ENCODE measurements at regions not wholly inside any gene's neighbourhood (a gene's known extent, or its start where the extent isn't known, plus 50 kb on each side); places are given as distances from the start of the nearest gene placed in this dataset.

DNA sequence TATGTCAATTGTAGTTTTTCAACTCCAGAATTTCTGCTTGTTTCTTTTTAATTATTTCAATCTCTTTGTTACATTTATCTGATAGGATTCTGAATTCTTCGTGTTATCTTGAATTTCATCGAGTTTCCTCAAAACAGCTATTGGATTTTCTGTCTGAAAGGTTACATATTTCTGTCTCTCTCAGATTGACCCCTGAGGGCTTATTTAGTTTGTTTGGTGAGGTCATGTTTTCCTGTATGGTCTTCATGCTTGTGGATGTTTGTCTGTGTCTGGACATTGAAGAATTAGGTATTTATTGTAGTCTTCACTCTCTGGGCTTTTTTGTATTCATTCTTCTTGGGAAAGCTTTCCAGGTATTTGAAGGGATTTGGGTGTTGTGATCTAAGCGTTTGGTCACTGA is 85.6 kb downstream of the SNAPC1 start:
- DNase-seq (ENCODE audit: low read depth, low spot score): no peak

DNA sequence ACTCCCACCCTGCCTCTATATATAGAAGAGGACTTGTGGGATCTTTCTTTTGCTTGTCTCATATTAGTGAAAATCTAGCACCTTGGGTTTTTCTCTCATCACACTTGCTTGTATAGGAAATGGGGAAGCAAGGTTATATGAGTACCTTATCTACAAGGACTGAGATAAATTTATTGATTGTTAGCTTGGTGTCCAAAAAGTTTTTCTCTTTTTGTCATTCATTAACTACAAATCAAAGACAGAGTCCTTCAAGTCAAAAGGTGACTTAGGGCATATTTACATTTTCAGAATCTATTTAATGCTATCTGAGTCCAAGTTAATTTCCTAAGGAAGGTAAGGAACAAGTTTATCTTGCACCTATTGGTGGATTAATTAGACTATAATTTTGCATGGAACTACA is 92.7 kb downstream of the SNAPC1 start:
- no peak for DNase-seq (ENCODE audit: low read depth, low spot score)

DNA sequence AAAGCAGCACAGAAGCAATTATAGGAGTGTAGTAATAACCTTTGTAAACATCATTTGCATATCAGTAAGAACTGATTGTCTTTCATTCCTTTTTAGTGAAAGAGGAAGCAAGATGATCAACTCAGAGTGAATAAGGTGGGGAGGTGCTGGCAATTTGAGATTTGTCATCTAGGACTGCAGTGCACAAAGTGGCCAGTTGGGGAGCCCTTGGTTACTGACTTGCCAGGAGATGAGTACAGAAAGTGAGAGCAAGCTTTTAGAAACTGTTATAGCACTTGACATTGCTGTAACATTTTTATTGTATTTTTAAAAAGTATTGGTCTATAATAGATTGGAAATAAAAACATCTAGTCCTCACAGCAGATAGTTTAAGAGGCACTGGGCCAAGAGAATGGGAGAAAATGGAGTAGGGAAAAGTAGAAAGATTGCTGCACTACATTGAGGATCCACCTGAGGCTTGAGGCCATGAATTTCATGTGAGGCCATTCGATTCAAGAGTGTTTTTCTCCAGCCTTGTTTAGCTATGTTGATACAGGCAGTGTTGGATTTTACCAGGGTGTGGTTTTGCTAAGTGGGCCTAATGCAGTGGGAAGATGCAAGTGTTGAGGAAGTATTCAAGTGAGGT is 98.2 kb downstream of the SNAPC1 start:
- no peak for DNase-seq (ENCODE audit: low read depth, low spot score)

DNA sequence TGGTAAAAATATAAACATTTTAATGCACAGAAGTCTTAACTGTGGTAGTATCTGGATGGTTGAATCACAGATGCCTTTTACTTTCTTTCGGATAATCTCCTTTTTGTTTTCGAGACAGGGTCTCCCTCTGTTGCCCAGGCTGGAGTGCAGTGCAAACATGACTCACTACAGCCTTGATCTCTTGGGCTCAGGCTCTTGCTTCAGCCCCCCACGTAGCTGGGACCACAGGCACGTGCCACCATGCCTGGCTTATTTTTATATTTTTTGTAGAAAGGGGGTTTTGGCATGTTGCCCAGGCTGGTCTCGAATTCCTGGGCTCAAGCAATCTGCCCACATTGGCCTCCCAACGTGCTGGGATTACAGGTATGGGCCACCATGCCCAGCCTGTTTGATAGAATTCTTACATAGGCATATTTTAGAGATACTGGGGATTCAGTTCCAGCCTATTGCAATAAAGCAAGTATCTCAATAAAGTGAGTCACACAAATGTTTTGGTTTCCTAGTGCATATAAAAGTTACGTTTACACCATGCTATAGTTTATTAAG is 99.2 kb downstream of the SNAPC1 start:
- no peak for DNase-seq (ENCODE audit: low read depth, low spot score)

DNA sequence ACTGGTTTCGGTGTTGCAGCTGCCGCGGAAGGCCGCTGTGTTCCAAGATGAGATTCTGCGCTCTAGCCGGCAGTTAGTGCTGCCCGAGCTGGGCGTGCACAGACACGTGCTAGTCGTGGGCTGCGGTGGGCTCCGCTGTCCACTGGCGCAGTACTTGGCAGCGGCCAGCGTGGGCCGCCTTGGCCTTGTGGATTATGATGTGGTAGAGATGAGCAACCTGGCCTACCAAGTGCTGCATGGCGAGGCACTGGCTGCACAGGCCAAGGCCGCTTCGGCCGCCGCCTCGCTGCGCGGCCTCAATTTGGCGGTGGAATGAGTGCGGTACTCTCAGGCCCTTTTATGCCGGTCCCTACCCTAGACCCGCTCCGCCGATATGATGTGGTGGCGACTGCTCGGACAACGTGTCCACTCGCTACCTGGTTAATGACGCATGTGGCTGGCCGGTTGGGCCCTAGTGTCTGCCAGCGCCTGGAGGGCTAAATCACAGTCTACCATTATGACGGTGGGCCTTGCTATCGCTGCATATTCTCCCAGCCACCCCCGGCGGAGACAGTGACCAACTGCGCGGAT is 102.2 kb downstream of the SNAPC1 start:
- DNase-seq (ENCODE audit: low read depth, low spot score): no peak

DNA sequence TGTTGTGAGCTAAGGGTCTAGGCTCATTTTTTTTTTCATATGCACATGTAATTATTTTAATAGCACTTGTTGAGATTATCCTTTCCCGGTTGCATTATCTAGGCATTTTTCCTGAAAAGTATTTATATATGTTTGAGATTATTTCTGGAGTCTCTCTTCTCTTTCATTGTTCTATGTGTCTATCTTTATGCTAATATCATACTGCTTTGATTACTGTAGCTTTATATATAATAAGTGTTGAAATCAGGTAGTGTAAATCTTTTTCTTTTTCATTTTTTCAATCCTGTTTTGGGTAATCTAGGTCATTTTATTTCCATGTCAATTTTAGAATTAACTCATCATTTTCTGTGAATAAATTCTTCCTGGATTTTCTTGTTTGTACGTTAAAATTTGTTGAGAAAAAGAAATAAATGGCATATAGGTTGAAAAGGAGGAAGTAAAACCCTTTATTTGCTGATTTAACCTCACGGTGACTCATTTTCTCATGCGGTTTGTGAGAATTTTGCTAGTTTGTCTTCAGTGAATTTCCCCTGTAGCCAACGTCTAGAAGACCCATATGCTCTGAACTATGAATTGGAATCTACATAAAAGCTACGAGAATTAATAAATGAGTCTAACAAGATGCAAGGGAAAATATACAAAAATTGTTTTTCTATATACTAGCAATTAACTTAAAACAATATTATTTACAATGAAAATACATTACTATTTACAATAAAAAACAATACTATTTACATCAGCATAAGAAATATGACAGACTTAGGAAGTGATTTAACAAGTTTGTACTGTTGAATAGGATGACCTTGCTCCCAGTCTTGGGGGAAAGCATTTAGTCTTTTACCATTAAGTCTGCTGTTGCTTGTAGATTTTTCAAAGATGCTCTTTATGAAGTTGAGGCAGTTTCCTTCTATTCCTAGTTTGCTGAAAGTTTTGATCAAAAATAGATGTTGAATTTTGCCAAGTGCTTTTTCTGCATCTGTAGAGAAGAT is 105.0 kb downstream of the SNAPC1 start:
- DNase-seq (ENCODE audit: low read depth, low spot score): no peak

DNA sequence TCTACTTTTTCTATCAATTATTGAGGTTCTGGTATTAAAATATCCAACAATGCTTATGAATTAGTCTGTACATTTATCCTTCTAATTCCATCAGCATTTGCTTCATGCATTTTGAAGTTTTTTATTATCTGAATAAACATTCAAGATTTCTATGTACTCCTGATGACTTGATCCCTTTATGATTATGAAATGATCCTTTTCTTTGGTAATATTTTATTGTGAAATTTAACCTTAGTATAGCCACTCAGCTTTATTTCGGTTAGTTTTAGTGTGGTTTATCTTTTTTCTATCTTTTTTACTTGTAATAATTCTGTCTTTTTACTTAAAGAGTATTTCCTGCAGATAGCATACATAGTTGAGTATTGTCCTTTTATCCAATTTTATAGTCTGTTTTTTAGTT is 106.6 kb downstream of the SNAPC1 start:
- no peak for DNase-seq (ENCODE audit: low read depth, low spot score)

DNA sequence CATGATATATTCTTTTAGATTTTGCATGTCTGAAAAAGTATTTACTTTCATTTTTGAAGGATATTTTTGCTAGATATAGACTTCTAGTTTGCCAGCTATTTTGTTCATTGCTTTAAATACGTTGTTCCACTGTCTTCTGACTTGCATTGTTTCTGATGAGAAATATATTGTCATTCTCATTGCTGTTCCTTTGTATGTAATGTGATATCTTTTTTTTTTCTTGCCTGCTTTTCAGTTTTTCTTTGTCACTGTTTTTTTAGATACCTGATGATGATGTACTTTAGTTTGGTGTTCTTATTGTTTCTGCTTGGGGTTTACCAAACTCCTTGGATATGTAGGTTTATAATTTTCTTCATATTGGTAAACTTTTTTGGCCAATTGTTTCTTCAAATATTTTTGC is 107.9 kb downstream of the SNAPC1 start:
- DNase-seq (ENCODE audit: low read depth, low spot score): no peak

DNA sequence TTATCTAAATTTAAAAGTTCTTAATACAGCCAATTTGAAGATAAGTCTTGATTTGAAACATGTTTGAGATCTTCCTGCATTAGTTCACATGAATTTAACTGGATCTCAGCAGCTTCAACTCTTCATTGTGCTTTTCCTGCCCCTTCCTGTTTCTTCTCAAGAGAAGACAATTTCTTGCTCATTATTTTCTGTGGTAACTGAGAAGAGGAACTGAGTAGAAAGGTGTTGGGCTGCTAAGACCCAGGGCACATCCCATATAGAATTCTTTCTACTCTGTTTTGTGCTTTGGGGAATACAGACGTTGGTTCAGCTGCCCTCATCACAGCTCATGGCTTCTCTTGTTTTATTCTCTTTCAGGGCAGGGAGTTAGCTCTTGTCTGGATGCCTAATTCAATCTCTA is 110.2 kb downstream of the SNAPC1 start:
- DNase-seq (ENCODE audit: low read depth, low spot score): no peak

DNA sequence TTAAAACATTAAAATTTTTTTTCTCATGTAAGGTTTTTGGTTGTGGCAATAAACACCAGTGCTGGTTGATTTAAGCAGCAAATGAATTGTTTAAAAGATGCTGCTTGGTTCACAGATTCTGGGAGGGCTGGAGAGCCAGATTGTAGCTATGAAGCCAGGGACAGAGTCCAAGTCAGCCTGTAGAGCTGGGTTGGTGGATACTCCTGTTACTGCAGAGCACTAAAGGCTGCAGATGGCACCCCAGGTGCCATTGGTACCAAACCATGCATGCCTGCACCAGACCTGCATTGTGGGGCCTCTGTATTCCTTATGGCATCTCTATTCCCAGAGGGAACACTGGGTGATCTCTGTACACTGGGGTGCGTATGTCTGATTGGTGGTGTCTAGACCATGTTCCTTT is 113.3 kb downstream of the SNAPC1 start:
- DNase-seq (ENCODE audit: low read depth, low spot score): no peak

DNA sequence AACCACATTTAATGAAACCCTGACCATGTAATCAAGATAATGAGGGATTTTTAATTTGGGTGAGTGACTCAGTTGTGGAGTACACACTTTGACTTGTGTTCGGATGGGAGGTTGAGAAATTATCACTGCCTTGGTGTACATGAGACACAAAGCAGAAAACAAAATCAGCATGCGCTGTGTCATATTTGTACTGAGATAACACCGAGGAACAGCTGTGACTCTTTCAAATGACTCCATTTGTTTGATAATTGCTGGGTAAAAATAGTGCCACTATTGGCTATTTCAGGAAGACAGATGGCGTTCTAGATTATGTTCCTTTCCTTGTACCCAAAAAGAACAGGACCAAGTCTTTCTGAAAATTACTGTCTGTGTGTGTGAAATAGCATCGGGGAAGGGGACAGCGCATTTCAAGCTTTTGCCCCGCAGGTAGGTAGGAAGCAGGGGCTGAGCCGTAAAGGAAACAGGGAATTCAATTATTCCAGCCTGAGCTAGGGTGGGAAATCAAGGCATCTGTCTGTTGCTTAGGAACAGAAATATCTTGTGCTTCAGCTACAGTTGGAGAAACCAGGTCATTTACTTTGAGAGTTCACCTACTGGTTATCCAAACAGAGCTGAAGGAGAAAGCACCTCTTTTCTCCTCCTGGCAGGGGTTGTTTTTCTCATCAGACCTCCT is 114.3 kb downstream of the SNAPC1 start:
- no peak for DNase-seq (ENCODE audit: low read depth, low spot score)

DNA sequence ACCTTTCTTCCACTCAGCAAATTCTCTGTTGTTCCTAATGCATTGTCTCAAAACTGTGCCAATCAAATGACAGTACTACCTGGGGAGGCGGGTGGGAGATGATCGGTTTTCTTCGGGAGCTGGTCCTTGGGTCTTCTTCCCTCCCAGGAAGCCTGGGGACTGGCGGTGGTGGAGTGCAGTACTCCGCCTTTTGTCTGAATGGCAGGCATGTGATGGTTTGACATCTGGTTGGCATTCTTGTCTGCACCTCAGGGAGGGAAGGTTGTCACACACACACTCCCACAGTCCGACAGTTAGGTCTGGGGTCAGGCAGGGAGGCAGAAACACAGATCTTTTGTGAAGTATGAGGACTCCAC is 114.8 kb downstream of the SNAPC1 start:
- DNase-seq (ENCODE audit: low read depth, low spot score): no peak

DNA sequence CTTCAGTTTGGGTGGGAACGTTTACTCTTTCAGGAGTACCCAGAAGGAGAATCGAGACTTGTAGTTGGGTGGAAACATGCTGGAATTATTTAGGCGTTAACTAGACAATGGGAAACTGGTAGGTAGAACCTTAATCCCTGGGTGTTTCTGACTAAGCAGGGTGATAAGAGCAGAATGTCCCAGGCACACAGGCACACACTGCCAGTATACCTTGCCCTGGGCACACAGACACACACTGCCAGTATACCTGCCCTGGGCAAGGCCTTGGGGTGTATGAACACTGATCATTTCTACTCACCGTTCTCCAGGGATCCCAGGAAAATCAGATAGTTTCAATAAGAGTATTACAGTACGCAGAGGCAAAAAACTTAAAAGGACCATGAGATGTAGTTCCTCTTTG is 115.5 kb downstream of the SNAPC1 start:
- no peak for DNase-seq (ENCODE audit: low read depth, low spot score)

DNA sequence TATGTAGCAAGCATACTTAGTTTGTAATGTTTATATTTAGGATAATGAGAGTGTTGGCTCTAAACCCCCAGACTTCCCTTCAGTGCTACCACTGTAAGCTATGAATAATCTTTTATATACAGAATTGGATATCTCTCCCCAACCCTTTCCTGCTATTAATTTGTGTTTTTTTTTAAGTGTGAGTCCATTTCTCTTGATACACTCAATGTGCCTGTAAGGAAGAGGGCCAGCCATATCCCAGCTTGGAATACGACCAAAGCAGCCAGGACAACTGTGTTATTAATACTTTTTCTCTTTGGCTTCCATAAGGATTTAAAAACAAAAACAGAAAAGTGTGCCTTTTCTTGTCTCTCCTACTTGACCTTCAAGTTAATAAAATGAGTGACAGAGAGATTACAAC is 116.7 kb downstream of the SNAPC1 start:
- DNase-seq (ENCODE audit: low read depth, low spot score): no peak

DNA sequence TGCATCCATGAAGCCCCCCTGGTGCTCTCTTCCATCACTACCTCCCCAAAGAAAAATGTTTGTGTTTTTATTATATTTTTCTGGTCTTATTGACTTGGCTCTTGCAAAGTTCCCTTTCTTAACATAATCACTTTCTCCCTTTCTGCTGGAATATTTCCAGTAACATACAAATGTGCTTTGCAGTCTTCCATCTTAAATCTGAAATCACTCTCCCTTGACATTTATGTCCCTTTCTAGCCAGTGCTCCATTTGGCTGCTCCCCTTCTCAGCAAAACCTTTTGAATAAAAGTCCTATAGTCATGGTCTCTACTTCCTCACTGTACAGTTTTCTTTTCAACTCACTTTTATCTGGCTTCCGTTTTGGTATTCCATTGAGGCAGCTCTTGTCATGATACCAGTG is 118.8 kb downstream of the SNAPC1 start:
- DNase-seq (ENCODE audit: low read depth, low spot score): no peak

DNA sequence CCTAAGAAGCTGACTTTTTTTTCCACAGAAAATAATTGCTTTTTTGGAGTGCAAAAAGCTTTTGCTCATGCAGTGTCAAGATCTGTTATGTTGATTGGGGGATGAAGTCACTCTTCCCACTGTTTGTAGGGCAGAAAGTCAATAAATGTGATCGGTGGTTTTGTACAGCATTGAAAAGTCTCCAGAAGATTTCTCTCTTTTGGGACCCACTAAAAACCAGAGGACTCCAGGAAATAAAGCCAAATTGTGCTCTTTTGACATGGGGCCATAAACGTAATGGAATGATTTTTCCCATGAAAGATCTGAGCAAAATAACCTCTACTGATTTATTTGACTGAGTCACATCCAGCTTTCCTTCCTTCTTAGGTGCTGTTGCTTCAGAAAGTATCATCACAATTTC is 122.5 kb downstream of the SNAPC1 start:
- DNase-seq (ENCODE audit: low read depth, low spot score): no peak

DNA sequence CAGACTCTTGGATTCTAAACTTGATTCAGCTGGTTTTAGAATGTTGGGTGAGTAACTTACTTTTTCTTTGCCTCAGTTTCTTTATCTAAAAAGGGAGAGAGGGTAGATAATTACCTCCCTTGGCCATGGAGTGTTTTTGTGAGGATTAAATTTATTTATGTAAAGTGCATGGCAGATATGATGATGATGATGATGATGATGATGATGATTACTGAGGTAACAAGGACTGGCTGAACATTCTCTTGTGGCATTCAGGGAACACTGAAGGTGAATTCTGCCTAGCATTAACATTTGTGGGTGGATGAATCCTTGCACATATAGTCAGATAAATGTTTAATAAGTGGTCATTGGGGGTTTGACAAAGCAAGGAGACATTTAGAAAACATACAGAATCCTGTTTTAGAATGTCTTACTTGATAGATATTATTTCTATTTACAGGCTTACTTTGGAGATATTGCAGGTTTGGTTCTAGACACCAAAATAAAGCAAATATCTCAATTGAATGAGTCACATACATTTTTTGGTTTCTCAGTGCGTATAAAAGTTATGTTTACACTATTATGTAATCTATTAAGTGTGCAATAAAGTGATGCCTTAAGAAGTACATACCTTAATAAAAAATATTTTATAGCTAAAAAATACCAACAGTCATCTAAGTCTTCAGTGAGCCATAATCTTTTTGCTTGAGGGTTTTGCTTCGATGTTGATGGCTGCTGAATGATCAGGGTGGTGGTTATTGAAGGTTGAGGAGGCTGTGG is 123.2 kb downstream of the SNAPC1 start:
- no peak for DNase-seq (ENCODE audit: low read depth, low spot score)

DNA sequence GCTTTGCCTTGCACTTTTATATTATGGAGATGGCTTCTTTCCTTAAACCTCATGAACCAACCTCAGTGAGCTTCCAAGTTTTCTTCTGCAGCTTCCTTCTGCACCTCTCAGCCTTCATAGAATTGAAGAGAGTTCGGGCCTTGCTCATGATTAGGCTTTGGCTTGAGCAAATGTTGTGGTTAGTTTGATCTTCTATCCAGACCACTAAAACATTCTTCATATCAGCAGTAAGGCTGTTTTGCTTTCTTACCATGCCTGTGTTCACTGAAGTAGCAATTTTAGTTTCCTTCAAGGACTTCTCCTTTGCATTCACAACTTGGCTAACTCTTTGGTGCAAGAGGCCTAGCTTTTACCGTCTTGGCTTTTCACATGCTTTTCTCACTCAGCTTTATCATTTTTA is 125.4 kb downstream of the SNAPC1 start:
- DNase-seq (ENCODE audit: low read depth, low spot score): no peak

DNA sequence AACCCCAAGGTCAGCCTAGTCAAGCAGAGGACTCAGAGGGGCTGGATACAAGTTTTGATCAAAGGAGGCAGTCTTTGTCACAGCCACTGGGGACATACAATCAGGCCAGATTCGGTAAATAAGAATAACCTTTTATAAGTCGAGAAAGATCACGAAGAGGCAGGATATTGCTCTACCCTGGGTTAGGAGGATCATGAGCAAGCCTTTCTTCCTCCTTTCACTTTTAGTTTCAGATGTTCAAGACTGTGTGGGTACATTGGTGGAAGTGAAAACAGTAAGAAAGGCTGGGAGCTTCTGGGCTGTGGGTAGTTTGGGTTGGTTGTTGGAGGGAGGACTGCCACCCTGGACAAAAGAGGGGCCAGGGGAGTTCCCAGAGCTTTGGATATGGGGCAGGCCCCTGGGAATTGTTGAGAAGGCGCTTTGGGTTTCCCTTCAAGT is 127.7 kb downstream of the SNAPC1 start:
- DNase-seq (ENCODE audit: low read depth, low spot score): no peak

DNA sequence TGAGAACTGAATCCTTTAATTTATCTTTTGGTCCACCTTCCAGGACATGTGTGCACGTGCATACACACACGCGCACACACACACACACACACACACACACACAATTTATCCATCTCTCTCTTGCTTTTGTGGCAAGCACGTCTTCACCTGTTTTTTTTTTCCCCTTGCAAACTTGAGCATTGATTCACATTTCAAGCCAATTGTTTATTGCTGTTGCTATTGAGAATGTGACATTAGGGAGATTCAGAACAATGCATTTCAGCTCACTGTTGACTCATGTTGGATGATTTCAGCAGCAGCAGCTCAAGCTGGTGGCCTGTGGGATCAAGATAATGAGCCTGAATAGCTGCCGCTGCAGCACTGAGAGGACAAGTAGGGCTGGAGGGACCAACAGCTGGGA is 128.9 kb downstream of the SNAPC1 start:
- DNase-seq (ENCODE audit: low read depth, low spot score): no peak

DNA sequence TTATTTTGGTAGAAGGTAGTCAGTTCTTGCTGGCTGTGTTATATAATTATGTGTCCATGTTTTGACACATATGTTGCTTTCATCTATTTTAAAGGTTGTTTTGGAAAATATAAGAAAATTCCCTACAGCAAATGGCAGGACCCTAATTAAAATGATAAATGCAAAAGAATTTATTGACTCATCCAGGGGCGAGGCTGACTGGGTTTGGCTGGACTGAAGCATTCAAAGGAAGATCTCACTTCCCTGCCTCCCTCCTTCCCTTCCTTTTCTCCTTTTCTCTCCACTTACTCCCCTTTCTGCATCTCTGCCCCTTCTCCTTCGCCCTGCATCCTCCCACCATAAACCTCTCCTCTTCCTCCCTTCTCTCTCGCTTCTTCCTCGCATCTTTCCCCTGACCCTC is 129.6 kb downstream of the SNAPC1 start:
- DNase-seq (ENCODE audit: low read depth, low spot score): no peak
